ENCODE measurements at regions not wholly inside any gene's neighbourhood (a gene's known extent, or its start where the extent isn't known, plus 50 kb on each side); places are given as distances from the start of the nearest gene placed in this dataset.

- no peaks in the 10 kb centered on the region for H3K9me3 ChIP-seq
- DNase-seq, result no peak
- intact Hi-C loops (cut with DNase I), result no loop called here
- no peaks in the 10 kb centered on the region for H3K27me3 ChIP-seq
- WGBS, 2 donors, result 86 to 93% methylated on average over 8 of the region's 8 CpGs
- no peak overlapping the region for H3K4me3 ChIP-seq
- TF ChIP-seq CTCF (IDR thresholded peaks at IDR 0.05), result no peak
- no peak for FAIRE-seq
- no peak for ATAC-seq
- H3K36me3 ChIP-seq, result no peaks in the 10 kb centered on the region
- no peak overlapping the region for H3K27ac ChIP-seq
- no peaks in the 10 kb centered on the region for H3K4me1 ChIP-seq
Observed at GRCh38 chr6:3959385-3959784, 110.2 kb downstream of the FAM50B start.

GRCh38 chr6:3960754-3961361, 111.7 kb downstream of the FAM50B start:
- WGBS, 2 donors, result 65 to 72% methylated on average over 5 of the region's 5 CpGs
- H3K27ac ChIP-seq, result no peak overlapping the region
- no peak overlapping the region for H3K4me3 ChIP-seq
- H3K9me3 ChIP-seq, result no peaks in the 10 kb centered on the region
- H3K4me1 ChIP-seq, result no peaks in the 10 kb centered on the region
- DNase-seq (no peak), FAIRE-seq (no peak), ATAC-seq (no peak)
- H3K27me3 ChIP-seq, result no peaks in the 10 kb centered on the region
- TF ChIP-seq CTCF (IDR thresholded peaks at IDR 0.05), result no peak
- no peaks in the 10 kb centered on the region for H3K36me3 ChIP-seq
- intact Hi-C loops (cut with DNase I), result no loop called here

- Histone ChIP-seq H3K36me3 (no peaks in the 10 kb centered on the region), H3K4me3 (no peak overlapping the region), H3K27ac (no peak overlapping the region), H3K4me1 (no peaks in the 10 kb centered on the region), H3K27me3 (no peaks in the 10 kb centered on the region), H3K9me3 (no peaks in the 10 kb centered on the region)
- 75 to 76% methylated on average over 7 of the region's 7 CpGs for WGBS, 2 donors
- no peak for FAIRE-seq
- no peak for TF ChIP-seq CTCF (IDR thresholded peaks at IDR 0.05)
- intact Hi-C loops (cut with DNase I), result no loop called here
- no peak for DNase-seq
- ATAC-seq, result no peak
Observed at GRCh38 chr6:3961581-3962215, 112.5 kb downstream of the FAM50B start.

- DNase-seq (no peak), ATAC-seq (no peak), FAIRE-seq (no peak)
- no peak overlapping the region for H3K4me3 ChIP-seq
- H3K4me1 ChIP-seq, result no peaks in the 10 kb centered on the region
- intact Hi-C loops (cut with DNase I), result no loop called here
- WGBS, 2 donors, result 83 to 88% methylated on average over 7 of the region's 7 CpGs
- H3K36me3 ChIP-seq, result no peaks in the 10 kb centered on the region
- no peak for TF ChIP-seq CTCF (IDR thresholded peaks at IDR 0.05)
- no peaks in the 10 kb centered on the region for H3K9me3 ChIP-seq
- no peaks in the 10 kb centered on the region for H3K27me3 ChIP-seq
- H3K27ac ChIP-seq, result no peak overlapping the region
Observed at GRCh38 chr6:3962291-3963280, 113.4 kb downstream of the FAM50B start.
